ENCODE measurements at regions not wholly inside any gene's neighbourhood (a gene's known extent, or its start where the extent isn't known, plus 50 kb on each side); places are given as distances from the start of the nearest gene placed in this dataset.

- TF ChIP-seq CTCF (IDR thresholded peaks at IDR 0.05) (no peak), POLR2A (IDR thresholded peaks at IDR 0.05) (no peak)
Observed at GRCh38 chr9:113656771-113657670, 193.5 kb downstream of the RGS3 start.
